Ureter (tissue), 1 donor: ENCODE measurements at regions not wholly inside any gene's neighbourhood (a gene's known extent, or its start where the extent isn't known, plus 50 kb on each side); places are given as distances from the start of the nearest gene placed in this dataset.

ENCODE experiments used
- DNase-seq: peaks from one replicate; pipeline ENCODE4 v3.0.0-alpha.2; 2020; ENCODE audit warnings: low spot score
- donor health status: DM: yes; HTN: yes; CAD: no.

GRCh38 chr12:24223926-24224325 lies 274.5 kb upstream of the SOX5 start:
- no peak for DNase-seq

GRCh38 chr12:24222968-24223367 lies 273.5 kb upstream of the SOX5 start:
- no peak for DNase-seq

- no peak for DNase-seq
Observed at GRCh38 chr12:24212496-24212895, 263.0 kb upstream of the SOX5 start.

- DNase-seq, result no peak
Observed at GRCh38 chr12:24206621-24207020, 257.2 kb upstream of the SOX5 start.

DNA sequence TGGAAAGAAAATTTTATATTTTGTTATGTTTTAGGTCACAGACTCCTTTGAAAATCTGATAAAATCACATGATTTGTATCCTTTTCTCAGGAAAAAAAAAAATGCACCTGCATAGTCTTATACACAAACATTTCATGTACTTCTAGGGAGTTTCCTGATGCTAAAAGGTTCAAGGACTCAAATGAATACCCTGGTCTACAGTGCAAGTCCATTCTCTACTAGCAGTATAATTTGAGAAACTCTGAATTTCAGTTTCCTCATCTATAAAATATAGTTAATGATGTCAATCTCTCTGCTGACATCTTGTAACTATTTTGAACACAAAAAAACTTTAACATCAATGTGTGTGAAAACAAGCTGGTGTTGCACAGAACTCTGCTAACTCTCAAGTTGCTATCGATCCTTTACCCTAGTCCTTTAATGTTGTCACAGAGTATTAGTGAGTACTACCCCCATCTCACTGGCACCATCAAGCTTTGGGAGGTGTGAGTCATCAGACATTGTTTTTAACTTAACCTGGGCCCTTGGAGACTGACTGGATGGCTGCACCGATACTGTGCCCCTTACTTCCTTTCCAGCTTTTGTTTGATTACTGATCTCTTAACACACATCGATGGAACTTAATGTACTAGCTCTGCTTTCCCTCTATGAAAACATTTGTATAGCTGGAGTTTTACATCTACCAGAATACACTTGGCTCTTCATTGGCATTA lies 251.9 kb upstream of the SOX5 start:
- DNase-seq, result no peak

- DNase-seq, result no peak
Observed at GRCh38 chr12:24200010-24200409, 250.5 kb upstream of the SOX5 start.

DNA sequence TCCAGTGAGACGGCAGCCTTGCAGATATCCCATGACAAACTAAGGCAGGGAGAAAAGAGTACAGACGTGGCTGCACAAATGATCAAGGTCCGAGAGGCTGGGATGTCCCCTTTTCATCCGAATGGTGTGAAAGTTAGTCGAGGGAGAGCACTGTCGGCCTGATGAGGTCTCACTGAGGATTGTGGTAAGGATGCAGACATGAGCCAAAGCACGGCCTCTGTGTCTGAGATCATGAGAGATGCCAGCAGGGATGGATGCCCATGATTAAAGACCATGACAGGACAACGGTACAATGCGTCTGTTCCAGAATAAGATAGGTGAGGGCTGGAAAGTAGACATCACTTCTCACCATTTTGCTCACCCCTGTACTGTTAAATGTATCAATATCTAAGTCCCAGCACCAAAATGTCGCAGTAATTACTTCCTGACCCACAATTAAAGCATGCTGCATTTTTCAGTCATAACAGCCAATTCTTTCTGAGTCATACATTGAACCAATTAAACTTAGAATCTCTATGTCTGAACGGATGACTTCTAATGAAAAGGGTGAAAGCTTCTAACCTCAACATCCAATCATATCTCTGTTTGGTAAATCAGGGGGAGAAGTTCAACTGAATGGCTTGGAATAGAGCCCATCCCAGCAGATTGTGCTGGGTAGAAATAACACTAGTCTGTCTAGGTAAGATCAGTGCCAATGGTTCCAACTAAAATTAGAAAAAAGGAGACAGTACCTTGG lies 249.6 kb upstream of the SOX5 start:
- no peak for DNase-seq

GRCh38 chr12:24198070-24198469 lies 248.6 kb upstream of the SOX5 start:
- no peak for DNase-seq

- DNase-seq, result no peak
Observed at GRCh38 chr12:24197532-24197931, 248.1 kb upstream of the SOX5 start.

GRCh38 chr12:24195063-24195462 lies 245.6 kb upstream of the SOX5 start:
- DNase-seq, result no peak

GRCh38 chr12:24191117-24191516 lies 241.6 kb upstream of the SOX5 start:
- no peak for DNase-seq

GRCh38 chr12:24185782-24186181 lies 236.3 kb upstream of the SOX5 start:
- DNase-seq, result no peak

- no peak for DNase-seq
Observed at GRCh38 chr12:24177889-24178288, 228.4 kb upstream of the SOX5 start.

DNA sequence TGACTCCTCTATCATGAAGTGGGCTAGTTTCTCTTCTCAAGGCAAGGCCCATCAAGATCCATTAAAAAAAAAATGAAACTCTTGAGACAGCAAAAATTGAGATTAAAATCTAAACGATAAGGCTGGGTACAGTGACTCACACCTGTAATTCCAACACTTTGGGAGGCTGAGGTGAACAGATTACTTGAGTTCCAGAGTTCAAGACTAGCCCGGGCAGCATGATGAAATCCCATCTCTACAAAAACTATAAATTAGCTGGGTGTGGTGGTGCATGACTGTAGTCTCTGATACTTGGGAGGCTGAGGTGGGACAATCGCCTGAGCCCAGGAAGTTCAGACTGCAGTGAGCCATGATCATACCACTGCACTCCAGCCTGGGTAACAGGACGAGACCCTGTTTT lies 226.5 kb upstream of the SOX5 start:
- no peak for DNase-seq

DNA sequence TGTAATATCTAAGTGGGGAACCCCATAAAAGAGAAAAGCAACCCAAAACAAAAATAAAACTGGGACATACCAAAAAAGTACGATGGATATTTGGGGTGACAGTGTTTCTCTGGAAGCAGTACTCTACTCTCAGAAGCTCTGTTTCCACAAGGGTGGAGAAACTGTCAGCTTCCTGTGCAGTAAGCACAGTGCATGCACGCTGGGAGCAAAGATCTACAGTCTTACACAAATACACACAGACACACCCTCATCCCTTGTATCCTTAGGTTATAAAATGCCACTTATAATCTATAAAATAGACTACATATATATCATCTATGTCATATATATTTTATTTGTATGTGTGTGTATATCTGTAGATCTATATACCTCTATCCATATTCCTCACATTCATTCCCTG lies 225.8 kb upstream of the SOX5 start:
- no peak for DNase-seq

- DNase-seq, result no peak
Observed at GRCh38 chr12:24173067-24173466, 223.6 kb upstream of the SOX5 start.

DNA sequence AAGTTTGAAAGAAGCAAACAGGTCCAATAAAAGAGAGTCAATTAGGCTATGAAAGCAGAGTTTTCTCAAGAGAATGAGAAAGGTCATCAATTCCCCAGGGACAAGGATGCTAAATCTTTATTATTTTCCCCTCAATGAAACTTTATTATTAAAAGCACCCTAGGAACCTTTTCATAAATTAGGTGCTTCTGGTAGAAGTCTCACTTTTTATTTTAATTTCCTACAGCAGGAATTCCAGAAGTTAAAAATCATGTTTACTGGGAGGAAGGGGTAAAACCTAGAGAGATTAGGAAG lies 223.2 kb upstream of the SOX5 start:
- no peak for DNase-seq

DNA sequence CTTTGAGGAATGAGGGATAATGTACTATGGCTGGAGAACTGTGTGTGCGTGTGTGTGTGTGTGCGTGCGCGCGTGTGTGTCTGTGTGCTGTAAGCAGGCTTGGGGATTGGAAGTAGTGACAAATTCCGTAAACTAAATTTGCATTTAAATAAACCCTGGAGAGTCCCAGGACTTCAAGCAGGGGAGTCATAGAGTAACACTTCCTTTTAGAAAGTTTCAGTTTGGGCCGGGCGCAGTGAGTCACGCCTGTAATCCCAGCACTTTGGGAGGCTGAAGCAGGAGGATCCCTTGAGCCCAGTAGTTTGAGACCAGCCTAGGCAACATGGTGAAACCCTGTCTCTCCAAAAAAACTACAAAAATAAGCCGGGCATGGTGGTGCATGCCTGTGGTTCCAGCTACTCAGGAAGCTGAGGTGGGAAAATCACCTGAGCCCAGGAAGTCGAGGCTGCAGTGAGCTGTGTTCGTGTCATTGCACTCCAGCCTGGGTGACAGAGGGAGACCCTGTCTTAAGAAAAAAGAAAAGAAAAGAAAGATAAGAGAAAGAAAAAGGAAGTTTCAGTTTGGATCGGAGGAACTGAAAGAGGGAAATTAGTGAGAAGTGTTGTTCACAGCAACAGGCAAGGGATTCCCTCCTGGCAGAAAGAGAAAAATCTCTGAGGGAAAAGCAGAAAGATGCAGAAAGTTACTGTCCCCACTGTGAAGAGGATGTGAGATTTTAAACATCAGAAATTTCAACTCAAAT lies 222.7 kb upstream of the SOX5 start:
- DNase-seq, result no peak

- DNase-seq, result no peak
Observed at GRCh38 chr12:24155042-24155441, 205.6 kb upstream of the SOX5 start.

- DNase-seq, result no peak
Observed at GRCh38 chr12:24153079-24153478, 203.6 kb upstream of the SOX5 start.

- no peak for DNase-seq
Observed at GRCh38 chr12:24152270-24152669, 202.8 kb upstream of the SOX5 start.

DNA sequence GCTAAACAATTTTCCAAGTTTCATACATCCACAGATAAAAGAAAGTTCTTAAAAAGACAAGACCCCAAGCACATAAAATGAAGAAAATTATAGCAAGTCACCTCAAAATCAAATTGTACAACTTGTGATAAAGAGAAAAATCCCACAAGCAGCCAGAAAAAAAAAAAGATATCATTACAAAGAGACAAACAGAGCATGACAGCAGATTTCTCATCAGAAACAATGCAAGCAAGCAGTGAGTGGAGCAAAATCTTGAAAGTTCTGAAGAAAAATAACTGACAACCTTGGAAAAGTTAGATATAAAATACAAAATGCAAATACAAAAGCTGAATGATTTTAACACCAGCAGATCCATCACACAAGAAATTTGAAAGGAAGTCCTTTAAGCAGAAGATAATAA lies 194.5 kb upstream of the SOX5 start:
- no peak for DNase-seq

GRCh38 chr12:24139035-24139434 lies 189.6 kb upstream of the SOX5 start:
- no peak for DNase-seq
